GM06990 (cell line): ENCODE measurements at regions not wholly inside any gene's neighbourhood (a gene's known extent, or its start where the extent isn't known, plus 50 kb on each side); places are given as distances from the start of the nearest gene placed in this dataset.

Experiments used
- DNase-seq: peaks from one replicate; pipeline ENCODE4 v3.0.0-alpha.2; 2011; ENCODE audit not compliant: insufficient read length; ENCODE audit errors: extremely low read depth
- H3K27me3 ChIP-seq: replicated peaks from 2 replicates; pipeline ENCODE4 v1.6.0; 2011; ENCODE audit warnings: low read length; ENCODE audit not compliant: control insufficient read depth, insufficient read depth
- H3K36me3 ChIP-seq: 2 replicates; pipeline ENCODE4 v1.5.1; 2011; ENCODE audit warnings: low read length; ENCODE audit not compliant: control insufficient read depth, insufficient read depth
- H3K4me3 ChIP-seq: replicated peaks from 2 replicates; pipeline ENCODE4 v1.5.1; 2011; ENCODE audit warnings: low read depth, mild to moderate bottlenecking, control low read depth, low read length
- CTCF ChIP-seq: IDR thresholded peaks from 2 replicates; pipeline ENCODE4 v1.5.1; 2011; ENCODE audit warnings: low read length, control low read depth, mild to moderate bottlenecking, inconsistent platforms; ENCODE audit not compliant: insufficient read depth, poor library complexity, severe bottlenecking

DNA sequence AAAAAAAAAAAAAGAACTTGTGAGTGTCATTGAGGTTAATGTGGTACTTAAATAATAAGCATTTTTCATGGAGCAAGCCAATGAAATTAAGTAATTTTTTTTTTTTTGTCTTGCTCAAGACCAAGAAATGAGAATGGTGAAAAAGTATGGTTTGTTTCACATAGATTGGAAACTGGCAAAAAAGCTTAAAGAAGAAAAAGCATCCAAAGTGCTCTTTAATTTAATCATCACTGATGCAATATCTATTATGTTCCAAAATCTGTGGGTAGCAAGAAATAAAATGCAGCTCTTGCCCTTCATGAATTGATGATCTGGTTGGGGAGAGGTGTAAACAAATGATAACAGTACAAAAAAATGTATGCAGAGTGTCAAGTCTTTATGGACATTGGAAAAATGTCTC is 980.6 kb downstream of the REEP3 start:
- no peak for TF ChIP-seq CTCF
- DNase-seq, result no peak
- Histone ChIP-seq H3K36me3 (no peaks in the 10 kb centered on the region), H3K27me3 (no peaks in the 10 kb centered on the region), H3K4me3 (no peak overlapping the region)

DNA sequence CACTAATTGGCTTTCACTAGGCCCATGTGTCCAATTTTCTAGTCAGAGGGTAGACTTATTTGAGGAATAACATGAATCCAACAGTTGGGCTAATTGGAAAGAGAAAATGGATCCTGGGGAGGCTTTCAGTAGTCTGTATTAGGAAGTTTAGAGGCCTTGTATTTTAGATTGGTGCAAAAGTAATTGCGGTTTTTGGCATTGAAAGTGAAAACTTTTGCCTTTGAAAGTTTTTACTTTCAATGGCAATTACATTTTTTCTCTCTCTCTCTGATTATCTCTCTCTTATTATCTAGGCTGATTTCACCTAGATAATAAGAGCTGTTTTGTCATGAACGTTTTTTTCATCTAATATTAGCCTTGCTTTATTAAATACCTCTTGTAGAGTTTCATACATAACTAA is 981.7 kb downstream of the REEP3 start:
- H3K27me3 ChIP-seq, result no peaks in the 10 kb centered on the region
- no peak for DNase-seq
- no peaks in the 10 kb centered on the region for H3K36me3 ChIP-seq
- TF ChIP-seq CTCF, result no peak
- H3K4me3 ChIP-seq, result no peak overlapping the region

DNA sequence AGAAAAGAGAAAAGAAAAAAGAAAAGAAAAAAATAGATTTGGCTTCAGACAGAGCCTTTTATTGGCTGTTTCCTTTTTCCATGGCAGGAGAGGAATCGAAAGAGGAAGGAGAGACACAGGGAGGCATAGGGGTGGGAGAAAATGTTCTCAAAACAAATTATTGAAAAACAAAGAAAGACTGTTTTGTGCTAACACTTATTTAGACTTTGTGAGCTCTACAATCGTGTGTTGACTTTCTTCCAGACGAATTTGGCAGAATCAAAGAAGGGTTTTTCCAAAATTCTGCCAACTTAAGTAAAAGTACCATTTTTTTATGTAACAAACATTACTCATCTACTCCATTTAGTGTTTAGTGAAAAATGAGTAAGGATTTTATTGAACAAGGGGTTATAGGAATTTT is 982.2 kb downstream of the REEP3 start:
- H3K4me3 ChIP-seq, result no peak overlapping the region
- no peak for DNase-seq
- no peaks in the 10 kb centered on the region for H3K27me3 ChIP-seq
- no peak for TF ChIP-seq CTCF
- no peaks in the 10 kb centered on the region for H3K36me3 ChIP-seq

DNA sequence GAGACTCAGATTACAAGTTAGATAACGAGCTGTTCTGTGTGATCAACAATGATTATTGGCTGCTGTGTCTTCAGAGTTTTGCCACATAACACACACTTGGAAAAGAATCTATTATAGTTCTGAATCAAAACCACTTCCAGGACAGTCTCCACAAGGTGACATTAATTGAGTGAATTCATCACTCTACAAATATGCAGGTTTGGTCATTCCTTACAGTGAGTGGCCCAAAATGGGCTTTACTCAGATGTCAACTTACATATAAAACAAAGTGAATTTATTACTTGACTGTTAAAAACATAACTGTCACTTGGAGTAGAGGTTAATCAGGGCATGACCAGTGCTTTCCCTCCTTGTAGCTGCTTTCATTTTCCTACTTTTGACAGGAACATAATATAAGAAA is 984.3 kb downstream of the REEP3 start:
- DNase-seq, result no peak
- Histone ChIP-seq H3K27me3 (no peaks in the 10 kb centered on the region), H3K36me3 (no peaks in the 10 kb centered on the region), H3K4me3 (no peak overlapping the region)
- no peak for TF ChIP-seq CTCF

DNA sequence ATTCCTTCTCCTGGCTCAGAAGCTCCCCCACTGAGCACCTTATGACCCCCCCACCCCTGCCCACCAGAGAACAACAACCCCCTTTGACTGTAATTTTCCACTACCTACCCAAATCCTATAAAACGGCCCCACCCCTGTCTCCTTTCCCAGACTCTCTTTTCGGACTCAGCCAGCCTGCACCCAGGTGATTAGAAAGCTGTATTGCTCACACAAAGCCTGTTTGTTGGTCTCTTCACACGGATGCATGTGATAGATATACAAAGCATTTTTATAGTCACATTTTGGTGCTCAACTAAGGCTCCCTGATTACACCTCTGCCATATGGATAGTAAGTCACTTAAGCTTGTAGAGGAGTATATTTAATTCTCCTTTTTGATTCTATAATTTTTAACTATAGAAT is 985.8 kb downstream of the REEP3 start:
- Histone ChIP-seq H3K27me3 (no peaks in the 10 kb centered on the region), H3K4me3 (no peak overlapping the region), H3K36me3 (no peaks in the 10 kb centered on the region)
- no peak for DNase-seq
- TF ChIP-seq CTCF, result no peak

GRCh38 chr10:64507651-64508028 is 986.4 kb downstream of the REEP3 start:
- no peak overlapping the region for H3K4me3 ChIP-seq
- no peak for TF ChIP-seq CTCF
- H3K27me3 ChIP-seq, result no peaks in the 10 kb centered on the region
- no peak for DNase-seq
- H3K36me3 ChIP-seq, result no peaks in the 10 kb centered on the region
